ENCODE measurements at regions not wholly inside any gene's neighbourhood (a gene's known extent, or its start where the extent isn't known, plus 50 kb on each side); places are given as distances from the start of the nearest gene placed in this dataset.

GRCh38 chr11:11113626-11114025, 239.4 kb downstream of the CSNK2A3 start:
- no peak overlapping the region for H3K18ac ChIP-seq (ENCODE audit: extremely low read depth, low read length)
- H3K9me3 ChIP-seq (ENCODE audit: insufficient read depth in 2 of 2, low read depth in 1 of 2, low read length in 1 of 2), result no peaks in the 10 kb centered on the region
- H2AFZ ChIP-seq (ENCODE audit: low read length), result no peak overlapping the region
- POLR2A ChIA-PET (ENCODE audit: partially characterized antibody), result no interaction called here
- TF ChIP-seq TEAD4 (IDR thresholded peaks at IDR 0.05; ENCODE audit: low read depth, low read length) (no peak), SRF (IDR thresholded peaks at IDR 0.05; ENCODE audit: low read depth, low read length) (no peak), GTF2F1 (IDR thresholded peaks at IDR 0.05; ENCODE audit: borderline replicate concordance, low read depth, low read length) (no peak), KDM1A (IDR thresholded peaks at IDR 0.05; ENCODE audit: borderline replicate concordance, low read length) (no peak), BRCA1 (IDR thresholded peaks at IDR 0.05; ENCODE audit: low read depth, low read length) (no peak), RXRA (IDR thresholded peaks at IDR 0.05; ENCODE audit: insufficient read depth, low read depth, low read length) (no peak), NANOG (IDR thresholded peaks at IDR 0.05; ENCODE audit: insufficient read depth, low read depth, low read length, poor library complexity, severe bottlenecking) (no peak), ATF2 (IDR thresholded peaks at IDR 0.05; ENCODE audit: low read length) (no peak), CBX8 (IDR thresholded peaks at IDR 0.05; ENCODE audit: borderline replicate concordance, low read depth, low read length) (no peak)
- TF ChIP-seq, protein P1, sequence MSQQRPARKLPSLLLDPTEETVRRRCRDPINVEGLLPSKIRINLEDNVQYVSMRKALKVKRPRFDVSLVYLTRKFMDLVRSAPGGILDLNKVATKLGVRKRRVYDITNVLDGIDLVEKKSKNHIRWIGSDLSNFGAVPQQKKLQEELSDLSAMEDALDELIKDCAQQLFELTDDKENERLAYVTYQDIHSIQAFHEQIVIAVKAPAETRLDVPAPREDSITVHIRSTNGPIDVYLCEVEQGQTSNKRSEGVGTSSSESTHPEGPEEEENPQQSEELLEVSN (IDR thresholded peaks at IDR 0.05), result no peak
- no peaks in the 10 kb centered on the region for H3K79me2 ChIP-seq (ENCODE audit: control insufficient read depth in 1 of 2, insufficient read depth in 2 of 2, low read length in 2 of 2)
- H2BK12ac ChIP-seq (ENCODE audit: low read depth, low read length), result no peak overlapping the region
- no peak overlapping the region for H4K5ac ChIP-seq (ENCODE audit: insufficient read length, low read depth, low read length)
- no peak overlapping the region for H3K23ac ChIP-seq (ENCODE audit: insufficient read length)
- no peak overlapping the region for H2BK15ac ChIP-seq (ENCODE audit: low read length)
- H3K56ac ChIP-seq (replicated peaks; ENCODE audit: insufficient read length, low read depth, low read length), result no peak overlapping the region
- no peak overlapping the region for H3K9ac ChIP-seq (replicated peaks in 1 of 4; ENCODE audit: extremely low read depth in 1 of 4, low read depth in 3 of 4, low read length in 3 of 4)
- DNase-seq (ENCODE audit: low read depth in 1 of 2, low spot score in 2 of 2), result no peak
- H4K8ac ChIP-seq (ENCODE audit: extremely low read depth, insufficient read depth, low read length), result no peak overlapping the region
- H3K4me2 ChIP-seq (ENCODE audit: insufficient read depth in 1 of 2, low read depth in 2 of 2, low read length in 2 of 2), result no peak overlapping the region
- no peaks in the 10 kb centered on the region for H3K79me1 ChIP-seq (ENCODE audit: low read depth, low read length)
- H3K4ac ChIP-seq (replicated peaks; ENCODE audit: insufficient read length, low read depth, low read length), result no peak overlapping the region
- 92% methylated on average over 1 of the region's 1 CpG; no CpG with 5 or more reads in 1 of the 2 experiments for WGBS, 2 experiments (ENCODE audit: extremely low coverage in 1 of 2, insufficient coverage in 1 of 2, insufficient read length in 1 of 2, insufficient replicate concordance in 2 of 2, low coverage in 1 of 2, low lambda C conversion rate in 2 of 2, missing lambda C conversion rate in 1 of 2)
- no peak overlapping the region for H2AK5ac ChIP-seq (ENCODE audit: low read depth, low read length)
- H3K4me3 ChIP-seq (ENCODE audit: extremely low read depth in 1 of 4, insufficient read depth in 2 of 4, low read depth in 3 of 4, low read length in 4 of 4), result no peak overlapping the region
- no peak overlapping the region for H3K27ac ChIP-seq (ENCODE audit: low read depth, low read length)
- no peaks in the 10 kb centered on the region for H3K36me3 ChIP-seq (ENCODE audit: control insufficient read depth in 2 of 4, insufficient read depth in 4 of 4, low read length in 3 of 4)
- H2BK5ac ChIP-seq (ENCODE audit: low read depth, low read length), result no peak overlapping the region
- H3K4me1 ChIP-seq (replicated peaks in 1 of 4; ENCODE audit: control insufficient read depth in 3 of 4, insufficient read depth in 4 of 4, low read length in 3 of 4), result no peaks in the 10 kb centered on the region
- H2BK120ac ChIP-seq (replicated peaks; ENCODE audit: low read depth, low read length), result no peak overlapping the region
- CTCF ChIA-PET (ENCODE audit: partially characterized antibody), result interaction anchor here (0.6 to 1.3 kb wide), 3 partner anchors 13 to 85 kb away, joined by 3 read pairs; no protein-coding TSS in a partner anchor
- no peaks in the 10 kb centered on the region for H4K20me1 ChIP-seq (replicated peaks in 1 of 2; ENCODE audit: control insufficient read depth in 1 of 2, insufficient read depth in 2 of 2, low read length in 2 of 2)
- H4K91ac ChIP-seq (replicated peaks; ENCODE audit: insufficient read length, low read length), result no peak overlapping the region
- no peak for FAIRE-seq
- no peaks in the 10 kb centered on the region for H3K27me3 ChIP-seq (replicated peaks in 1 of 4; ENCODE audit: control insufficient read depth in 3 of 4, extremely low read depth in 1 of 4, insufficient read depth in 3 of 4, low read length in 3 of 4)
- no peak overlapping the region for H3K14ac ChIP-seq (ENCODE audit: insufficient read length)
- H2BK20ac ChIP-seq (ENCODE audit: low read length), result no peak overlapping the region
- H3K23me2 ChIP-seq (ENCODE audit: low read depth, low read length), result no peaks in the 10 kb centered on the region

All from H1 (cell line).